ENCODE measurements at regions not wholly inside any gene's neighbourhood (a gene's known extent, or its start where the extent isn't known, plus 50 kb on each side); places are given as distances from the start of the nearest gene placed in this dataset.

- H3K4me1 ChIP-seq, result no peaks in the 10 kb centered on the region
- H3K9ac ChIP-seq (ENCODE audit: low read depth in 2 of 2, low read length in 2 of 2), result no peak overlapping the region
- H3K4me3 ChIP-seq, result no peak overlapping the region
- no peak overlapping the region for H3K27ac ChIP-seq
- no peaks in the 10 kb centered on the region for H3K27me3 ChIP-seq
- TF ChIP-seq, protein P1, sequence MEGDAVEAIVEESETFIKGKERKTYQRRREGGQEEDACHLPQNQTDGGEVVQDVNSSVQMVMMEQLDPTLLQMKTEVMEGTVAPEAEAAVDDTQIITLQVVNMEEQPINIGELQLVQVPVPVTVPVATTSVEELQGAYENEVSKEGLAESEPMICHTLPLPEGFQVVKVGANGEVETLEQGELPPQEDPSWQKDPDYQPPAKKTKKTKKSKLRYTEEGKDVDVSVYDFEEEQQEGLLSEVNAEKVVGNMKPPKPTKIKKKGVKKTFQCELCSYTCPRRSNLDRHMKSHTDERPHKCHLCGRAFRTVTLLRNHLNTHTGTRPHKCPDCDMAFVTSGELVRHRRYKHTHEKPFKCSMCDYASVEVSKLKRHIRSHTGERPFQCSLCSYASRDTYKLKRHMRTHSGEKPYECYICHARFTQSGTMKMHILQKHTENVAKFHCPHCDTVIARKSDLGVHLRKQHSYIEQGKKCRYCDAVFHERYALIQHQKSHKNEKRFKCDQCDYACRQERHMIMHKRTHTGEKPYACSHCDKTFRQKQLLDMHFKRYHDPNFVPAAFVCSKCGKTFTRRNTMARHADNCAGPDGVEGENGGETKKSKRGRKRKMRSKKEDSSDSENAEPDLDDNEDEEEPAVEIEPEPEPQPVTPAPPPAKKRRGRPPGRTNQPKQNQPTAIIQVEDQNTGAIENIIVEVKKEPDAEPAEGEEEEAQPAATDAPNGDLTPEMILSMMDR (IDR thresholded peaks at IDR 0.05), result no peak
- intact Hi-C loops (cut with DNase I), result no loop called here
- no peaks in the 10 kb centered on the region for H3K9me3 ChIP-seq
- H3K36me3 ChIP-seq, result no peaks in the 10 kb centered on the region
- no peak for DNase-seq
Observed at GRCh38 chr20:7496394-7496991, 443.8 kb downstream of the HAO1 start.

- Histone ChIP-seq H3K36me3 (no peaks in the 10 kb centered on the region), H3K9ac (ENCODE audit: low read depth in 2 of 2, low read length in 2 of 2) (no peak overlapping the region), H3K4me1 (no peaks in the 10 kb centered on the region), H3K9me3 (no peaks in the 10 kb centered on the region), H3K27ac (no peak overlapping the region), H3K4me3 (no peak overlapping the region), H3K27me3 (no peaks in the 10 kb centered on the region)
- intact Hi-C loops (cut with DNase I), result no loop called here
- TF ChIP-seq, protein P1 (IDR thresholded peaks at IDR 0.05), result no peak
- no peak for DNase-seq
Observed at GRCh38 chr20:7497985-7498384, 442.3 kb downstream of the HAO1 start.

GRCh38 chr20:7499201-7499600 is 441.1 kb downstream of the HAO1 start:
- no peak overlapping the region for H3K4me3 ChIP-seq
- no peak overlapping the region for H3K9ac ChIP-seq (ENCODE audit: low read depth in 2 of 2, low read length in 2 of 2)
- intact Hi-C loops (cut with DNase I), result no loop called here
- TF ChIP-seq, protein P1 (IDR thresholded peaks at IDR 0.05), result no peak
- H3K27ac ChIP-seq, result no peak overlapping the region
- no peak for DNase-seq
- H3K27me3 ChIP-seq, result no peaks in the 10 kb centered on the region
- H3K9me3 ChIP-seq, result no peaks in the 10 kb centered on the region
- no peaks in the 10 kb centered on the region for H3K4me1 ChIP-seq
- no peaks in the 10 kb centered on the region for H3K36me3 ChIP-seq

GRCh38 chr20:7500231-7500663 is 440.0 kb downstream of the HAO1 start:
- intact Hi-C loops (cut with DNase I), result no loop called here
- Histone ChIP-seq H3K9ac (ENCODE audit: low read depth in 2 of 2, low read length in 2 of 2) (no peak overlapping the region), H3K36me3 (no peaks in the 10 kb centered on the region), H3K27ac (no peak overlapping the region), H3K9me3 (no peaks in the 10 kb centered on the region), H3K27me3 (no peaks in the 10 kb centered on the region), H3K4me3 (no peak overlapping the region), H3K4me1 (no peaks in the 10 kb centered on the region)
- no peak for DNase-seq
- TF ChIP-seq, protein P1 (IDR thresholded peaks at IDR 0.05), result no peak

DNA sequence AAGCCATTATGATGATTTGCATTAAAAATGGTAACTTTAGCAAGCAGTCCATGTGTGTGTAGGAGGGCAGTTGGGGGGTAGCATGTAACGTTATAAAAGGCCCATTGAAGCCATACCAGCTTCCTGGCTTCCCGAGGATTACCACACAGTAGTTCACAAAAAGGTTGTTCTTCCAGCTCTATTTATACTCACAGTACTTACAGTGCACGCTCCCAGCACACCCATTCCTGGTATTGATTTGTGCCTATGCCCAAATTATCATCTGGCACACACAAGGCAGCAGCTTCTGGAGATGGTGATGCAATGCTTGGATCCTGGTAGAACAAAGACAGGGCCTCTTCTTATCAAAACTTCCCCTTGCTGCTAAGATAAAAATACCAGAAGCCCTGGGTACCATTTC is 436.8 kb downstream of the HAO1 start:
- no peak for DNase-seq
- H3K36me3 ChIP-seq, result no peaks in the 10 kb centered on the region
- TF ChIP-seq, protein P1 (IDR thresholded peaks at IDR 0.05), result no peak
- H3K4me3 ChIP-seq, result no peak overlapping the region
- no peaks in the 10 kb centered on the region for H3K27me3 ChIP-seq
- intact Hi-C loops (cut with DNase I), result no loop called here
- no peak overlapping the region for H3K9ac ChIP-seq (ENCODE audit: low read depth in 2 of 2, low read length in 2 of 2)
- H3K27ac ChIP-seq, result no peak overlapping the region
- H3K4me1 ChIP-seq, result no peaks in the 10 kb centered on the region
- H3K9me3 ChIP-seq, result no peaks in the 10 kb centered on the region

All from colonic mucosa (tissue), 4 donors.